Anterior cingulate cortex (tissue), 58 donors: ENCODE measurements at regions not wholly inside any gene's neighbourhood (a gene's known extent, or its start where the extent isn't known, plus 50 kb on each side); places are given as distances from the start of the nearest gene placed in this dataset.
A peak's percentile ranks its signal among the peaks of the same experiment; 100 is the strongest.

Experiments
- DNase-seq, 58 donors: peaks; one replicate each; lab custom pipeline; 2025; lab: John Stamatoyannopoulos, UW

DNA sequence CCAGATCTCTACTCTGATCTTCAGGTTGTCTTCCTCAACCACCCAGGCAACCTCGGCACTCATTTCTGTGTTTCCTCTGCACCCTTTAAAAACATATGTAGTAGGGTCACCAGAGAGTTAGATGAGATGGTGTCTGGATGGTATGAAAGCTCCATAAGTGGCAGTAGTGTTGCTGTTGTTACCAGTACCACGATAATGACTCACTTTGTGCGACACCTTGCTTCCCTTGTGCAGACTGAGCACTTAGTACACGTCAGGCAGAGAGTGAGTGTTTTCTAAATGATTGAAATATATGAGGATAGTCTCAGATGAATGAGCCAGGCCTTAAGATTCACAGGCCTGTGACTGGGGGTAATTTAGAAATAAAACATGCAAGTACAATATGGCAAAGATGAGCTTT lies 188.7 kb downstream of the MAF start:
- no peak for DNase-seq

DNA sequence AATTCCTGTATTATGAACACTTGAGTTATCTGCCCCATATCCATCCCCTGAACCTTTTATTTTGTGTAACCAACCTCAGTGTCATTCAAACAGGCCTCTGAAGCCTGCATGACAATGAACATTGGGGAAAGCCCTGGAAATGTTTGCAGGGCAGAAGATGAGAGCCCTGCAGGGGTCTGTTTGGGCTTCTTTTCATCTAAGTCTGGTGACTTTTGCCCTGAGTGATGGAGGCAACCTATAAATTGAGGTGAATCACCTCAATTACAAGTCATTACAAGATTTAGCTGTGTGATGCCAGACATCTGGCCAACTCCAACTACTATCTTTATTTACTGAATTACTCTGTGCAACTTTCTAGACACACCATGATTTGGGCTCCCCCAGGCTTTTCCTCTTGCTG lies 189.2 kb downstream of the MAF start:
- no peak for DNase-seq

DNA sequence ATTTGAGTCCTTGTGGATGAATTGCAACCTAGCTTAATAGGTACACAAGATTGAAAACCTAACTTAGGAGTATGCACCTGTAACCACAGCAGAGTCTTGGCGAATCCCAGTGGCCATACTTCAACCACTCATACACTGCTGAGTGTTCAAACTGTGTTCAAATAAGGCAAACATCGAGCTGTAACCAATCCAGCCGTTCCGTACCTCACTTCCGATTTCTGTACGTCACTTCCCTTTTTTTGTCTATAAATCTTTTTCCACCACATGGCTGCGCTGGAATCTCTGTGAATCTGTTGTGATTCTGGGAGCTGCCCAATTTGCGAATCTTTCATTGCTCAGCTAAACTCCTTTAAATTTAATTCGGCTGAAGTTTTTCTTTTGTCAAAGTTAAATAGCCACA lies 190.6 kb downstream of the MAF start:
- DNase-seq = no peak

DNA sequence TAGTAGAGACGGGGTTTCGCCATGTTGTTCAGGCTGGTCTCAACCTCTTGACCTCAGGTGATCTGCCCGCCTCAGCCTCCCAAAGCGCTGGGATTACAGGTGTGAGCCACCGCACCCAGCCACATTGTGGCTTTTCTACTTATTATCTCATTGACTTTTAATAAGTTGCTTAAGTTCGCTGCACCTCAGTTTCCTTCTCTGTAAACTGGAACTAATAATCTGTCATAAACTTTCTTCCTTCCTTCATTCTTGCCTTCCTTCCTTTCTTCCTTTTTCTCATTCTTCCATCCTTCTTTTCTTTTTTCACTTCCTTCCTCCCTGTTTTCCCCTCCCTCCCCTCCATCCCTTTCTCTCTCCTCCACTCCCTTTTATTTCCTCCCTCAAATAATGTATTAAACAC lies 192.2 kb downstream of the MAF start:
- DNase-seq = no peak

DNA sequence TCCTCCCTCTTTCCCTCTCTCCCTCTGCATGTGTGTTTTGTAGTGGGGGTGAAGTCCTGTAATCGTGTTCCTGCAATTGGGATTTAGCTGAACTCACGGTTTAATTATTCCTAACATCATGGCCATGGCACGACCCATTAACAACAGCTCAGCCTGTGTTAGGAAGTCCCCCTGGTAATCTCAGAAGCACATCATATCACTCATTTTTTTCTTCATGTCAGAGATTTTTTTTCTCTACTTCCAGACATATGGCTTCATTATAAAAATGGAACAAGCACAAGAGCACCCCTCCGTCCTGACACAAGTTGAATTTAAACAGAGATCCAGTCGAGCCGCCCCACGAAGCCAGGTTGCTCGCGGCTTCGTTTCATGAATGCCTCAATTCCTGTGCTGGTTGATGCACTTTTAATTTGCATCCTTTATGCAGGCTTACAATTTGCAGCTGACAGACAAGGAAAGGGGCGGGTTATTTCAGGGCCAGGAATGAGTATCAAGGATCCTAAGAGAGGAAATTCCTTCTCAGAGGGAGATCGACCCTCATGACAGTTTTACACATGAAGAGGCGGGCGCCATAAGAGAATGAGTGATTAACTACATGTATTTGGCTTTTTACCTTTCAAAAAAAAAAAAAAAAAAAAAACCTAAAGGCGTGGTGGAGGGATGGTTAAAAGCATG lies 192.9 kb downstream of the MAF start:
- no peak for DNase-seq

DNA sequence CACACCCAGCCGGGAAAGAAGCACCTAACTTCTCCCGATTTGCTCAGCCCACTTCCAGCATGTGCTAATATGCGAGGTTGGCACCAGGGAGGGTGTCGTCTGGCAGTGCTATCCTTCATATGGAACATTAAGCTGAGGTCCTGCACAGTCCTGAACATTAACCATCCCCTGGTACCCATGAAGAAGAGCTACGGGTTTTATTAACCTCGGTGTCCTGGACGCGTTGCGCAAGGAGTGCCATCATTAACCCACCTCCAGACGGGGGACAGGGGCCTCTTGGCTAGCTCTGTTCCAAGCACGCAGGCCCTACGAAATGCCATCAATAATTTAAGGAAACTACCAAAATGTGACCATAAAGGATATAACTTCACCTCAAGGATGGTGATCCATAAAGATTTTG lies 193.5 kb downstream of the MAF start:
- DNase-seq = no peak

DNA sequence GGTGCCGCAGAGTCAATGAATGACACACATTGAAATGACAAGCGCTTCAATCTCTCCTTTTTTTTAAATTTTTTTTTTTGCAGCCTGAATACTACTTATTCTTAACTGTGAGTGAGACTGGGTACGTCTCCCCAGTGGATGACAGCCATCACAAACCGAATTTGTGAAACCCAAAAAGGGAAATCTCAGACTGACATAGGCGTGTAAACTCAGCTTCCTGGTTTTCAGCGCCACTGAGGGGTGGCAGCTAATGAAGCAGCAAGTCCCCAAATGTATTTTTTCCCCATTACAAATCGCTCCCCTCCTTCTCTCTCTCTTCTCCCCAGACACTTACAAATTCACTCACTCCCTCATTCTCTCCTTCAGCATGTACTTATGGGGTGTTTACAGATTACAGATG lies 196.0 kb downstream of the MAF start:
- DNase-seq = no peak

DNA sequence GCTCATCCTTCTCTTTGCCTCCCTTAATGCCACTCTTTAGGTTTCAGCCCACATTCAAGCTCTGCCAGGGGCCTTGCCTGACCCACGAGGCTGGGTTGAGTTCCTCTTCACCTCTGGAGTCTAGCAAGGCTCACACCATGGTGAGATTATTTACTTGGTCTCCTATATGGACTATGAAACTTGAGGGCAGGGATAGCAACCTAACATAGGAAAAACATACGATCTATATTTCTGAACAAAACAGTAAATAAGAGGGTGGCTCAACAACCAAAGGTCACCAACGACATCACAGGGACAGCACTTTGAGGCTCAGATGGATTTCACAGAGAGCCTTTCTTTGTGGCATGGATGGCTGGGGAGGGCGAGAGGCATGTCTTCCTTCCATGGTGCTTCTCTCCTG lies 197.0 kb downstream of the MAF start:
- no peak for DNase-seq

DNA sequence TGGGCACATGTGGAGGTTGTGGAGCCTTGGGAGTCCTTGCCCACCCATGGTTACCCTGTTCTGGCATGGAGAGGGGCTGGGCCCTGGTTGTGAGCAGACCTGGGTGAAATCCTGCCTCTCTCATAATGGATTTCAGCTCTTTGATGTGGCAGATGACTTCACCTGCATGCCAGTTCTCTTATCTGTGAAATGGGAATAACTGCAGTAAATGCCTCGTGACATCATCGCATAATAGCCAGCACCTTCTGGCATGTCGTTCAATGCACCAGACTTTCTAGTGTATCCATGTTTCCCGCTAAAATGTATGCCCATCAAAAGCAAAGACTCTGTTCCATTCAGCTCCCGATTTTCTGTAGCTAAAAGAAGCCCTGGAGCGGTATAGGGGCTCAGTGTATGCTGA lies 197.6 kb downstream of the MAF start:
- no peak for DNase-seq

DNA sequence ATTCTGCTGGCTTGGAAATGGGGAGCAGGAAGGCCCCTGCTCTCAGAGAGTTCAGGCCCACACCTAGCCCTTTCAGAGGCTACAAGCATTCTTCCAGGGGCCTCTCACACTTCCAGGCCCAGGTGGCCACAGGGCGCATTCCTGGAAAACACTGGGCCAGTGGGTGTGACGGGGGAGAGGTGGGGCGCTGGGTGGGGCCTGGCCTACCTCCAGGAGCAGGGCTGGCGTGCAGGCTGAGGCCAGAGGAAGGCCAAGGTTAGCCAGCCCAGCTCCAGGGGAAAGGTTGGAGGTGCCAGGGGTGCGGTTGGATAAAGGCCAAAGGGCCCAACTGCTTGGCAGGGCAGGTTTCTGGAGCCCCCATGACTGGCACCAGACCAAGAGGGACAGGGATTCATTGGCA lies 198.2 kb downstream of the MAF start:
- no peak for DNase-seq

DNA sequence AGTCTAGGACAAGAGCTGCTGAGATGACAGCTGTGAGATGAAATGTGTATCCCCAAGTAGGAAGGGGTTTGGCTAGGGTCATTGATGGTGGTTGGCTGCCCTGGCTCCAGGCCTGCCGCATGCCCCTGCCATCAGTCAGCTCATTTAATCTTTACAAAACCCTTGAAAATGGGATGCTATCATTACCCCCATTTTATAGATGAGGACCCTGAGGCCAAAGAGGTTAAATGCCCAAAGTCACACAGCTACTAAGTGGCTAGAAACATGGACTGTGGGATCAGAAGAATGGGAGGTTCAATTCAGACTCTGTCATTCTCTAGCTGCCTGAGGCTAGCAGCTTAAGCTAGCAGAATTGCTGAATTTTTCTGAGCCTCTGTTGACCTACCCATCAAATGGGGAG lies 198.8 kb downstream of the MAF start:
- no peak for DNase-seq

DNA sequence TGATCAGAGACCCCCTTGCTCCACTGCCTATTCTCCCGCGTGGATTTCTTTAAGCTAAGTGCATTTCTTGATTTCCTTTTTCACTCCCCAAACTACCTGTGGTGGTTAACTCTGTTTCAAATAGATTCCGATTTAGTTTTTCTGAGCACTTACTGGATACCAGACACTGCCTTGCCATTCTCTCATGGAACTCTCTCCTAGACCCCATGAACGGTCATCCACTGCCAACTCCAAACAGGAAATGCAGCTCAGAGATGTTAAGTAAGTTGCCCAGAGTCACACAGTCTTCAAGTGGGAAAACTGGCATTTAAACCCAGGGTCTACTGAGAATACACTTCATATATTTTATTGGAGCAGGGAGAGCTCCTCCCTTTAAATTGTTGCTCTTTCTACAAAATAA lies 199.4 kb downstream of the MAF start:
- no peak for DNase-seq

DNA sequence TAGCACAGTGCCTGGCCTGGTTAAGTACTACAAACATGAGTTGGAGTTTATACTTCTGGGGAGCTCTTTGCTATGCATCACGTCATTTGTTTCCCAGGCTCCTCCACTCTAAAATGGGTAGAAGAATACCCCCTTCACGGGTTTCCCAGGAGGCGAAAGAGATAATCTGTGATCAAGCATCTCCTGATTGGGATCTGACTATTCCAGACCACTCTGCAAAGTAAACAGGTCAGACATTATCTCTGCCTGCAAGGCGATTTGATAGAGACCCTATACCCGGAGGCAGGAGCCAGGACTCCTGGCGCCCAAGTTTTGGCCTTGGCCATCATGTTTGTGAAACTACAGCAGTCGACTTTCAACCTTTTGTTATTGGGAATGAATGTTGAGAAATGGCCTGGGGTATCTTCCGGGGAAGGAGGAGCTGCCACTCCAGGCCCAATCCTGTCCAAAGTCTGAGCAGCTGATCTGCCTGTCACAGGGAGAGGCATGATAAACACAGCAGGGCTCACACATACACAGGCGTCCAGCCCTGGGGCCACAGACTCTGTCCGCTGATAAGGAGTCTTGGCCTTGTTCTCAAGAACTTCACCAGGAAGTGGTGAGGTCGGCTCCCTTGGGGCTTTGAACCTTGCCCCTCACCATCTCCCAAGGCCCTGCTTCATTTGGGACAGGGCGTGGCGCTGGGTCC lies 199.9 kb downstream of the MAF start:
- DNase-seq = no peak

DNA sequence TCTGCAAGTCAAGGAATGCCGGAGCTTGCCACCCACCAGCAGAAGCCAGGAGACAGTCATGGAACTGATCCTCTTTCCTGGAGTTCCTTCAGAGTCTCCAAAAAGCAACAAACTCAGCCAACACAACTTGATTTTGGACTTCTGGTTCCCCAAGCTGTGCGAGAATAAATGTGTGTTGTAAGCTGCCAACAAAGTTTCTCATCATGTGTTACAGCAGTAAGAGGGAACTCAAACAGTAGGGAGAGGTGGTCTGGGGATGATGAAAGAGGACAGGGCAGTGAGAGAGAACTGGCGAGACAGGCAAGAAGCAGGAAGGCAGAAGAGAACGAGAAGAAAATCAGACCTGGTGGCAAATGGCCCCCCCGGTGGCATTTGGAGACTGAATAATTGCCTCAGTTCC lies 204.9 kb downstream of the MAF start:
- DNase-seq = peak in 2 of 58 donors; percentile 1 to 6

DNA sequence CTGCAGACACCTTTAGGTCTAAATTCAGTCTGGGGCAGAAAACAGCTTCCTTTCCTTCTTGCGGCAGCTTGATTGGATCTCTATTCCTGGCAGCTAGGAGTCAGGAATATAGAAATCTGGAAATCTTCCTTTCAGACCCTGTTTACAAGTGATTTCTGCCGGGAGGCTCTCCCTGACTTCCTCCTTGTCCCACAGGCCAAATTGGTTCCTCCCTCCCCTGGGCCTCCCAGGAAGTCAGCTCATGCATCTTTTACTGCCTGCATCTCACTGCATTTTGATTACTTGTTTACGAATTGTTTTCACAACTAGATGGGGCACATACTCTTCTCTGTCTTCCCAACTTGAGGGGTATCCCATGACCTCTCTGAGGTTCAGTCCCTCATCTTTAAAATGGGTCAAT lies 206.3 kb downstream of the MAF start:
- no peak for DNase-seq

DNA sequence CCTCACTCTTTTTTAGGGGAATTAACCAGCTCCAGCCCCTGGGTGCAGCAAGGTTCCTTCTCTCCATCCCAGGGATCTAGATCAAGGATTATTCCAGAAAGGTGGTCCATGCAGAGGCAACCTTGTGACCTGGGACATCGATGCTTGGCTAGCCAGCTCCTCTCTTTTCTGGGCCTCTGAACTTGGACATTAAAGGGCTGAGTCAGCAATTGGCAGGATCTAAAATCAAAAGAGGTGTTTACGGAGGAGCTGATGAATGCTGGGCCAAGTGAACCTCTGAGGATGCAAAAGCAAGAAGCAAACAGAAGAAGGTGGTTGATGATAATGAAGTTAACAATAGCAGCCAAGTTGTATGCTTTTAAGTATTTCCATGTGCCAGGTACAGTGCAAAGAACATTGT lies 207.0 kb downstream of the MAF start:
- DNase-seq = no peak

DNA sequence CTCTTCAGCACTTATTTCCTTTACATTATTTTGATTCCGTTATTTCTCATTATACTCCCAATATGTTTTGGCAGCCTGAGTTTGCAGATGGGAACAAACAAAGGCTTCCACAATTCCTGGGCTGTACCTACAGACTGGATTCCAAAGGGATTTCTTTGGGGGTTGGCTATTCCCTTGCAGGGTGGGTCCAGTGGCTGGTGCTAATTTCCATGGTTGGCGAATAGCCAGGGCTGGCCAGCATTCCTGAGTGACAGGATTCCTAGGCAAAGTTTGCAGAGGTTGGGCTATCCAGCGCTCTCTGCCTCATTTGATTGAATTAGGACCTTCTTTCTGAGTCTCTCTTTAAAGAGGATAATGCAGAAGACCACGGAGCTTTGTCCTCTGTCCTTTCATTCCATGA lies 207.4 kb downstream of the MAF start:
- DNase-seq = no peak

DNA sequence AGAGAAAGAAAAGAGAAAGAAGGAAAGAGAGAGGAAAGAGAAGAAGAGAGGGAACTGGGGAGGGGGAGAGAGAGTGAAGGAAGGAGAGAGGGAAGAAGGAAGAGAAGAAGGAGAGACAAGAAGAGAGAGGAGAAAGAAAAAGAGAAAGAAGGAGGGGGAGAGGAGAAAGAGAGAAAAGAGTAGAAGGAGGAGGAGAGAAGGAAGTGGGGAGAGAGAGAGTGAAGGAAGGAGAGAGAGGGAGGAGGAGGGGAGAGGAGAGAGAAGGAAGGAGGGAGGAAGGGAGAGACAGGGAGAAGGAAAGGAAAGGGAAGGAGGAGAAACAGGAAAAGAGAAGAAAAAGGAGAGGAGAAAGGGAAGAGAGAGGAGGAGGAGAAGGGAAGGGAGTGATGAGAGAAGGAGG lies 208.5 kb downstream of the MAF start:
- no peak for DNase-seq

DNA sequence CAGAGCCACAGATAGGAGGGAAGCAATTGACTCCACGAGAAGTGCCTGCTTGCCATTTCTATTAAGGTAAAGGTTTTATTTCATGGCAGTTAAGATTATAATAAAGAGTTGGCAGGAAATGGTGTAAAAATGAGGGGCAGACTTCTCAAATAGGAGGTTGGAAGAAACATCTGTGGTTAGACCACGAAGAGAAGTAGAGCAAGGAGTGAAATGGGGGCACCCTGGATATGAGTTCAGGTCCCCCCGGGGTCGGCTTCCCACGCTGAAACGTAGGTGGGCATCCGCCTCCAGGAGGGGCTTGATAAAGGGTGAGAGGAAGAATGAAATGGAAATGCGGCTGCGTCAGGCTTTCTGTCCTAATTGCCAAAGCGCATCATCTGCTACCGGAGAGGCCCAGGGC lies 209.1 kb downstream of the MAF start:
- DNase-seq = no peak

DNA sequence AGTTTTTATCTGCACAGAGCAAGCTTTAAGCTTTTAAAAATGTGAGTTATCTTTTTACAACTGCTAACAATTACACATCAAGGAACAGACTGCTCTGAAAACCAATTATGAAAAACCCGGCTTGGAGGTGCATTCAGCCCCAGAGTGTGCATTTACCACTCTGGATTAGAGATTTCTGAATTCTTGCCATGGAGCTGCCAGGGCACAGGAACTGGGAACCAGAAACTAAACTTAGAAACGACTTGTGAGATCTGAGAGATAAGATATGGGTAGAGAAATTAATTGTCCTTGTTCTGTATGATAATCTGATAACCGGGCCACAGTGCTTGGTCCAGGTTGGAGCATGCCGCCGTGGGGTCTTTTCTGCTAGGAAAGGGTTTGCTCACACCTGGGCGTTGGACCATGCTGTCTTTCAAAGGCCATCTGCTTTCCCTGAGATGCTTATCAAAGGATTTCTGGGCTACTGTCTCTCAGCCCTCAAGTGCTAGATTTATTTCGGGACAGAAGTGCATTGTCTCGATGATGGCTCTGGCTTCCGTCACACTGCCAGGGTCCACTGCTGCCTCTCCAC lies 210.0 kb downstream of the MAF start:
- no peak for DNase-seq

DNA sequence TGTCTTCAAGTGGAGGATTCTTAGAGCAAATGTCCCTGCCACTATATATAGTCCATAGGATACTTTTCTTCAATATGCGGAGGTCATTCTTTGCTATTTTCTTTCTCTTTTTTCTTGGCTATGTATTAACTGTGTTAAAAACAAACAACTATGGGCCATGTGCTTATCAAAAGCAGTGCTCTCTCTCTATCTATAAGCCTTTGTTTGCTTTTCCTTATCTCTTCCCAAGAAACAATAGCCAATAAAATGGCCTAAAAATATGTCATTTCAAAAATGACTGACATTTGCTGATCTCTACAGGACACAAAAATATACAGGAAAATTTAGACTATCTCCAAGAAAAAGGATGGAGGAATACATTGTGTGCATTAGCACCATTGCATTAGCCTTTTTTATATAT lies 212.1 kb downstream of the MAF start:
- DNase-seq = no peak

DNA sequence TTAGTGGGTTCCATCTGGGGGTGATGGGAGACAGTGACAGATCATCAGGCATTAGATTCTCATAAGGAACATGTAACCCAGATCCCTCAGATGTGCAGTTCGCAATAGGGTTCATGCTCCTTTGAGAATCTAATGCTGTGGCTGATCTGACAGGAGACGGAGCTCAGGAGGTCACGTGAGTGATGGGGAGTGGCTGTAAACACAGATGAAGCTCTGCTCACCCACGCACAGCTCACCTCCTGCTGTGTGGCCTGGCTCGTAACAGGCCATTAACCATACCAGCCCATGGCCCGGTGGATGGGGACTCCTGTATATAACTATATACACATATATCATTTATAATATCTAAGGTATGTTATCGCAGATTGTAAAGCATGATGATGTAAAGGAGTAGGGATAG lies 214.2 kb downstream of the MAF start:
- no peak for DNase-seq
